ENCODE measurements at regions not wholly inside any gene's neighbourhood (a gene's known extent, or its start where the extent isn't known, plus 50 kb on each side); places are given as distances from the start of the nearest gene placed in this dataset.

DNA sequence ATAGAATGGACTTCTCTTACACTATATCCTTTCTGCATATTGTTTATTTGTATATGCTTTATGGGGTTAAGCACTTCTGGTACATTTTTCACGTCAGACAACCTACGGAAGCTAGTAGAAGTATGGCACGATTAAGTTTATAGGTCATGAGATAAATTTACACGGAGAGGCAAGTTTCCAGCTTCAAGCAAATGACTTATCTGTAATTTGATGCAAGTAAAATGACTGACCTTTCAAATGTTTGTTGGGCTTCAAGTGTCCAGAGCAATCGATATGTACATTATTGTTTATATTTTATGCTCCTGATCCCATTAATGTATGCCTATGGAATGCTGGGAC lies 97.5 kb upstream of the EFEMP1 start:
- no peak for DNase-seq
- H3K9ac ChIP-seq (ENCODE audit: insufficient read depth in 1 of 2, low read length in 2 of 2), result no peak overlapping the region
- no peaks in the 10 kb centered on the region for H3K9me3 ChIP-seq (ENCODE audit: control insufficient read depth in 4 of 4, insufficient read depth in 3 of 4, low read length in 3 of 4)
- H3K27me3 ChIP-seq (ENCODE audit: control insufficient read depth in 3 of 3, insufficient read depth in 3 of 3, low read length in 2 of 3), result no peaks in the 10 kb centered on the region
- 73 to 83% methylated on average over 5 of the region's 5 CpGs for WGBS, 2 donors
- H3K36me3 ChIP-seq (ENCODE audit: control insufficient read depth in 4 of 4, insufficient read depth in 4 of 4, low read length in 4 of 4), result no peaks in the 10 kb centered on the region
- TF ChIP-seq, protein P1, sequence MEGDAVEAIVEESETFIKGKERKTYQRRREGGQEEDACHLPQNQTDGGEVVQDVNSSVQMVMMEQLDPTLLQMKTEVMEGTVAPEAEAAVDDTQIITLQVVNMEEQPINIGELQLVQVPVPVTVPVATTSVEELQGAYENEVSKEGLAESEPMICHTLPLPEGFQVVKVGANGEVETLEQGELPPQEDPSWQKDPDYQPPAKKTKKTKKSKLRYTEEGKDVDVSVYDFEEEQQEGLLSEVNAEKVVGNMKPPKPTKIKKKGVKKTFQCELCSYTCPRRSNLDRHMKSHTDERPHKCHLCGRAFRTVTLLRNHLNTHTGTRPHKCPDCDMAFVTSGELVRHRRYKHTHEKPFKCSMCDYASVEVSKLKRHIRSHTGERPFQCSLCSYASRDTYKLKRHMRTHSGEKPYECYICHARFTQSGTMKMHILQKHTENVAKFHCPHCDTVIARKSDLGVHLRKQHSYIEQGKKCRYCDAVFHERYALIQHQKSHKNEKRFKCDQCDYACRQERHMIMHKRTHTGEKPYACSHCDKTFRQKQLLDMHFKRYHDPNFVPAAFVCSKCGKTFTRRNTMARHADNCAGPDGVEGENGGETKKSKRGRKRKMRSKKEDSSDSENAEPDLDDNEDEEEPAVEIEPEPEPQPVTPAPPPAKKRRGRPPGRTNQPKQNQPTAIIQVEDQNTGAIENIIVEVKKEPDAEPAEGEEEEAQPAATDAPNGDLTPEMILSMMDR (IDR thresholded peaks at IDR 0.05; ENCODE audit: control extremely low read depth, extremely low read depth), result no peak
- H3K4me3 ChIP-seq, result no peak overlapping the region
- H3K27ac ChIP-seq (ENCODE audit: low read depth in 1 of 2, low read length in 1 of 2), result no peak overlapping the region
- no peaks in the 10 kb centered on the region for H3K4me1 ChIP-seq (ENCODE audit: control insufficient read depth in 5 of 5, insufficient read depth in 5 of 5, low read length in 5 of 5)
- ATAC-seq (ENCODE audit: insufficient read depth, low FRiP score), result no peak

- no peak overlapping the region for H3K4me3 ChIP-seq
- no peaks in the 10 kb centered on the region for H3K36me3 ChIP-seq (ENCODE audit: control insufficient read depth in 4 of 4, insufficient read depth in 4 of 4, low read length in 4 of 4)
- ATAC-seq (ENCODE audit: insufficient read depth, low FRiP score), result no peak
- WGBS, 2 donors, result 90 to 95% methylated on average over 5 of the region's 5 CpGs
- DNase-seq, result no peak
- H3K9me3 ChIP-seq (ENCODE audit: control insufficient read depth in 4 of 4, insufficient read depth in 3 of 4, low read length in 3 of 4), result no peaks in the 10 kb centered on the region
- TF ChIP-seq, protein P1 (IDR thresholded peaks at IDR 0.05; ENCODE audit: control extremely low read depth, extremely low read depth), result no peak
- H3K9ac ChIP-seq (ENCODE audit: insufficient read depth in 1 of 2, low read length in 2 of 2), result no peak overlapping the region
- no peak overlapping the region for H3K27ac ChIP-seq (ENCODE audit: low read depth in 1 of 2, low read length in 1 of 2)
- H3K27me3 ChIP-seq (ENCODE audit: control insufficient read depth in 3 of 3, insufficient read depth in 3 of 3, low read length in 2 of 3), result no peaks in the 10 kb centered on the region
- no peaks in the 10 kb centered on the region for H3K4me1 ChIP-seq (ENCODE audit: control insufficient read depth in 5 of 5, insufficient read depth in 5 of 5, low read length in 5 of 5)
Measured at GRCh38 chr2:56021579-56021978, 98.0 kb upstream of the EFEMP1 start.

DNA sequence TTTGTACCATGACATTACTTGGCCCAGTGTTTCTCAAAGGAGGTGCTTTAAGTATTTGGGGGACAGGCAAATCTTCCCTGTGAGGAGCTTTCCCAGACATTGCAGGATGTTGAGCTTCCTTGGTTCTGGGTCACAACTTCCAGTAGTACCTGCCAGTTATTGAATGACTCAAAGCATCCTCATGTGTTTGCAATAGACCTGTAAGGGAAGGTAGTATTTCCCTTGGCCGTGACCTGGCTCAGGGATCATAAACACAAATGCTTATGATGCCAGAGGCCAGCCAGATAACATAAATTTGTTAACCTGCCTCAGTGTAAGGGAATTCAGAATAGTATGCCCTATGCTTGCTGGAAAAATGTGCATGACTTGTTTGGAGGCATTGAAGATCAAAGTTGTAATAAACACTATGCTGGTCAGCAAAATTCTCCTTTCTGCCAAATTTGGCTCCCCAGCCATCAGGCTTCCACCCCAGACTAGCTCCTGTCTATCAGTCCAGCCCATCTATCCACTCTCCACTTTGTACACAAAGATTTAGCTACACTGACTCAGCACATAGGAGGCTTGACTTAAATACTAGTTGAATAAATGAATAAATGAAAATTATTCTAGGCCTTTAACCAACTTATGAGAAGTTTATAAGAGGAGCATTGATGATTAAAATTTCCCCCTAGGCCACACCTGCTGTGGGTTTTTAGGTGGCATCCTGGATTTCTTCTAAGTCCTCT lies 102.0 kb upstream of the EFEMP1 start:
- Histone ChIP-seq H3K9me3 (ENCODE audit: control insufficient read depth in 4 of 4, insufficient read depth in 3 of 4, low read length in 3 of 4) (no peaks in the 10 kb centered on the region), H3K27ac (ENCODE audit: low read depth in 1 of 2, low read length in 1 of 2) (no peak overlapping the region), H3K27me3 (ENCODE audit: control insufficient read depth in 3 of 3, insufficient read depth in 3 of 3, low read length in 2 of 3) (no peaks in the 10 kb centered on the region), H3K9ac (ENCODE audit: insufficient read depth in 1 of 2, low read length in 2 of 2) (no peak overlapping the region), H3K4me1 (ENCODE audit: control insufficient read depth in 5 of 5, insufficient read depth in 5 of 5, low read length in 5 of 5) (no peaks in the 10 kb centered on the region), H3K4me3 (no peak overlapping the region), H3K36me3 (ENCODE audit: control insufficient read depth in 4 of 4, insufficient read depth in 4 of 4, low read length in 4 of 4) (no peaks in the 10 kb centered on the region)
- TF ChIP-seq, protein P1 (IDR thresholded peaks at IDR 0.05; ENCODE audit: control extremely low read depth, extremely low read depth), result no peak
- DNase-seq (no peak), ATAC-seq (ENCODE audit: insufficient read depth, low FRiP score) (no peak)
- WGBS, 2 donors, result 73 to 79% methylated on average over 1 of the region's 1 CpG

DNA sequence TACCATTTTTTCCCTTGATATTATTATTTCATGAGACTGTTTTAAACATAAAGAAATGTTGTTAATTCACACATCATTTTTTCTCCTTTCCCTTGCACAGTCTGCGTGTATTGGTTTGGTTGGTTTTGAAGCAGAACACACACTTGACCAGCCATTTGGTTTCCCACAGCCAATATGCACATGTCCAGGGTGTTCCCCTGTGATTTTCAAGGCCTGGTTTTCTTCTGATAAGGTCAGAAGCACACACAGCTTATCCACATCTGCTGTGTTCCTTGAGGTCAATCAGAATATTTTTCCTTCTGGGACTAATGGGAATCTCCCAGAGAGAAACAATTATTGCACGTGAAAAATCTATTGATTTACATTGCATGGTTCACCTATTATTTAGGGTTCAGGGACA lies 103.2 kb upstream of the EFEMP1 start:
- Histone ChIP-seq H3K4me3 (no peak overlapping the region), H3K4me1 (ENCODE audit: control insufficient read depth in 5 of 5, insufficient read depth in 5 of 5, low read length in 5 of 5) (no peaks in the 10 kb centered on the region), H3K9ac (ENCODE audit: insufficient read depth in 1 of 2, low read length in 2 of 2) (no peak overlapping the region), H3K27me3 (ENCODE audit: control insufficient read depth in 3 of 3, insufficient read depth in 3 of 3, low read length in 2 of 3) (no peaks in the 10 kb centered on the region), H3K9me3 (ENCODE audit: control insufficient read depth in 4 of 4, insufficient read depth in 3 of 4, low read length in 3 of 4) (no peaks in the 10 kb centered on the region), H3K27ac (ENCODE audit: low read depth in 1 of 2, low read length in 1 of 2) (no peak overlapping the region), H3K36me3 (ENCODE audit: control insufficient read depth in 4 of 4, insufficient read depth in 4 of 4, low read length in 4 of 4) (no peaks in the 10 kb centered on the region)
- ATAC-seq (ENCODE audit: insufficient read depth, low FRiP score) (no peak), DNase-seq (no peak)
- 90 to 97% methylated on average over 2 of the region's 2 CpGs for WGBS, 2 donors
- TF ChIP-seq, protein P1 (IDR thresholded peaks at IDR 0.05; ENCODE audit: control extremely low read depth, extremely low read depth), result no peak

All from lung (tissue), 11 donors.